ENCODE measurements at regions not wholly inside any gene's neighbourhood (a gene's known extent, or its start where the extent isn't known, plus 50 kb on each side); places are given as distances from the start of the nearest gene placed in this dataset.

DNA sequence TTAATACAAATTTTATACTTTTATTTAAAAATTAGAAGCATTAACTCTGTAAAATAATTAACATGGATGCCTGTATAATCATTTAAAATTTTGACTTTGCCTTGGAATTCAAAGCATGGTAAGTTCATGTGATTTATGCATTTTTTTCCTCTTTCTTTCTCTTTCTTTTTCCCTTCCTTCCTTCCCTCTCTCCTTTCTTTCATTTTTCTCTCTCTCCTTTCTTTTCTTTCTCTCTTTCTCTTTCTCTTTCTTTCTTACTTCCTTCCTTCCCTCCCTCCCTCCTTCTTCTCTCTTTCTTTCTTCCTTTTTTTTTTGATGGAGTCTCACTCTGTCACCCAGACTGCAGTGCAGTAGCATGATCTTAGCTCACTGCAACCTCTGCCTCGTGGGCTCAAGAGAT is 53.8 kb upstream of the P3H2 start:
- Histone ChIP-seq H3K4me1 (ENCODE audit: low read length) (peaks cover 3% of the 10 kb centered on the region), H3K4me2 (ENCODE audit: low read depth, low read length) (no peak overlapping the region), H3K9me2 (replicated peaks; ENCODE audit: insufficient read depth, low read length) (no peaks in the 10 kb centered on the region), H3K27ac (ENCODE audit: low read length) (no peak overlapping the region), H3K9ac (ENCODE audit: low read length) (no peak overlapping the region), H3K27me3 (replicated peaks; ENCODE audit: insufficient read depth, low read length) (no peaks in the 10 kb centered on the region), H3F3A (ENCODE audit: insufficient read depth, low read length) (peaks cover 5% of the 10 kb centered on the region), H3K4me3 (ENCODE audit: low read length) (no peak overlapping the region), H3K9me3 (replicated peaks; ENCODE audit: insufficient read depth, low read length) (no peaks in the 10 kb centered on the region), H3K79me2 (ENCODE audit: low read length) (no peaks in the 10 kb centered on the region), H2AFZ (ENCODE audit: low read length) (no peak overlapping the region), H3K36me3 (replicated peaks; ENCODE audit: insufficient read depth, low read length) (no peaks in the 10 kb centered on the region), H4K20me1 (ENCODE audit: insufficient read depth, low read length) (no peaks in the 10 kb centered on the region)
- no peak for DNase-seq
- TF ChIP-seq EZH2 (optimal IDR thresholded peaks at IDR 0.05; ENCODE audit: low read depth, low read length): no peak
- TF ChIP-seq, protein P1, sequence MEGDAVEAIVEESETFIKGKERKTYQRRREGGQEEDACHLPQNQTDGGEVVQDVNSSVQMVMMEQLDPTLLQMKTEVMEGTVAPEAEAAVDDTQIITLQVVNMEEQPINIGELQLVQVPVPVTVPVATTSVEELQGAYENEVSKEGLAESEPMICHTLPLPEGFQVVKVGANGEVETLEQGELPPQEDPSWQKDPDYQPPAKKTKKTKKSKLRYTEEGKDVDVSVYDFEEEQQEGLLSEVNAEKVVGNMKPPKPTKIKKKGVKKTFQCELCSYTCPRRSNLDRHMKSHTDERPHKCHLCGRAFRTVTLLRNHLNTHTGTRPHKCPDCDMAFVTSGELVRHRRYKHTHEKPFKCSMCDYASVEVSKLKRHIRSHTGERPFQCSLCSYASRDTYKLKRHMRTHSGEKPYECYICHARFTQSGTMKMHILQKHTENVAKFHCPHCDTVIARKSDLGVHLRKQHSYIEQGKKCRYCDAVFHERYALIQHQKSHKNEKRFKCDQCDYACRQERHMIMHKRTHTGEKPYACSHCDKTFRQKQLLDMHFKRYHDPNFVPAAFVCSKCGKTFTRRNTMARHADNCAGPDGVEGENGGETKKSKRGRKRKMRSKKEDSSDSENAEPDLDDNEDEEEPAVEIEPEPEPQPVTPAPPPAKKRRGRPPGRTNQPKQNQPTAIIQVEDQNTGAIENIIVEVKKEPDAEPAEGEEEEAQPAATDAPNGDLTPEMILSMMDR (IDR thresholded peaks at IDR 0.05; ENCODE audit: low read length): no peak
- no peak for TF ChIP-seq EZH2phosphoT487 (IDR thresholded peaks at IDR 0.05; ENCODE audit: low read length)

DNA sequence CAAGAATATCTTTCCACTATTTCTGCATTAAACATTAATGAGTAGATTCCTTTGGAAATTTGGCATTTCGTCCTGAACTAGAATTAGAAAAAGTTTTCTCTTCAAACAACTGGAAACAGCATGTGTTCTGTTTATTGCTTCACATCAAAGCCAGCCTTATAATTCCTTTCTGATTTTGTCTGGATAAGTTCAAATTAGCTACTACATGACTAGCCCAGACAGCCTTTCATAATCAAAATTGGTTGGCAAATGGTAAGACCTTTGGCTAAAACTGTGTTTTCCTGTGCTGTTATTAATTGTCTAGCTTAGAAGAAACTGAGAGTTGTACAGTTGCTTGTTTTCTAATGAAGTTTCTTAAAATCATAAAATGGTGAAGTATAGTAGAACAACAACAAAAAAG is 52.7 kb upstream of the P3H2 start:
- Histone ChIP-seq H3K4me2 (ENCODE audit: low read depth, low read length) (no peak overlapping the region), H3K4me3 (ENCODE audit: low read length) (no peak overlapping the region), H3K36me3 (replicated peaks; ENCODE audit: insufficient read depth, low read length) (no peaks in the 10 kb centered on the region), H3K9me2 (replicated peaks; ENCODE audit: insufficient read depth, low read length) (no peaks in the 10 kb centered on the region), H4K20me1 (ENCODE audit: insufficient read depth, low read length) (no peaks in the 10 kb centered on the region), H3K27me3 (replicated peaks; ENCODE audit: insufficient read depth, low read length) (no peaks in the 10 kb centered on the region), H3K9me3 (replicated peaks; ENCODE audit: insufficient read depth, low read length) (no peaks in the 10 kb centered on the region), H3K9ac (ENCODE audit: low read length) (no peak overlapping the region), H2AFZ (ENCODE audit: low read length) (no peak overlapping the region), H3K27ac (ENCODE audit: low read length) (no peak overlapping the region), H3K4me1 (ENCODE audit: low read length) (peaks cover 10% of the 10 kb centered on the region), H3K79me2 (ENCODE audit: low read length) (no peaks in the 10 kb centered on the region), H3F3A (ENCODE audit: insufficient read depth, low read length) (peaks cover 8% of the 10 kb centered on the region)
- TF ChIP-seq, protein P1 (IDR thresholded peaks at IDR 0.05; ENCODE audit: low read length): no peak
- no peak for TF ChIP-seq EZH2 (optimal IDR thresholded peaks at IDR 0.05; ENCODE audit: low read depth, low read length)
- TF ChIP-seq EZH2phosphoT487 (IDR thresholded peaks at IDR 0.05; ENCODE audit: low read length): no peak
- DNase-seq: no peak

DNA sequence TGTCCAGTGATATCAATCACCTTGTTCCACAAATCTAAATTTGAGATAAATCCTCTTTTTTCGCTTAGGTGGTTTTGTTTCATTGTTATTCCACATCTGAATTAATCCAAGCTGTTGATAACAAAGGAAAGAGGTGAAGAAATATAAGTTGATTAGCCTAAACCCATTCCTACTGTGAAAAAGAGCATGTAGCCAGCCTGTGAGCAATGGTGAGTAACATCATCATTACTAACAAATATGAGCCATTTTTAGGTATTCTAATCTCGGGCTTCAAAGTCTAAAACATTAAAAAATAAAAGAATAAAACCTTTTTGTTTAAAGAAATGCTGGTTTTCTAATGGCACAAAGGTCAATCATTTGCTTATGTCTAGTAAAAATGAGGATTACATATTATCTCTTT is 52.1 kb upstream of the P3H2 start:
- Histone ChIP-seq H2AFZ (ENCODE audit: low read length) (no peak overlapping the region), H3K27ac (ENCODE audit: low read length) (no peak overlapping the region), H3K9me3 (replicated peaks; ENCODE audit: insufficient read depth, low read length) (no peaks in the 10 kb centered on the region), H3K4me3 (ENCODE audit: low read length) (no peak overlapping the region), H3K4me1 (ENCODE audit: low read length) (peaks cover 10% of the 10 kb centered on the region), H4K20me1 (ENCODE audit: insufficient read depth, low read length) (no peaks in the 10 kb centered on the region), H3K36me3 (replicated peaks; ENCODE audit: insufficient read depth, low read length) (no peaks in the 10 kb centered on the region), H3K79me2 (ENCODE audit: low read length) (no peaks in the 10 kb centered on the region), H3K27me3 (replicated peaks; ENCODE audit: insufficient read depth, low read length) (no peaks in the 10 kb centered on the region), H3K9ac (ENCODE audit: low read length) (no peak overlapping the region), H3K9me2 (replicated peaks; ENCODE audit: insufficient read depth, low read length) (no peaks in the 10 kb centered on the region), H3K4me2 (ENCODE audit: low read depth, low read length) (no peak overlapping the region), H3F3A (ENCODE audit: insufficient read depth, low read length) (peaks cover 8% of the 10 kb centered on the region)
- no peak for DNase-seq
- TF ChIP-seq EZH2 (optimal IDR thresholded peaks at IDR 0.05; ENCODE audit: low read depth, low read length) (no peak), EZH2phosphoT487 (IDR thresholded peaks at IDR 0.05; ENCODE audit: low read length) (no peak)
- TF ChIP-seq, protein P1 (IDR thresholded peaks at IDR 0.05; ENCODE audit: low read length): no peak
